ENCODE measurements at regions not wholly inside any gene's neighbourhood (a gene's known extent, or its start where the extent isn't known, plus 50 kb on each side); places are given as distances from the start of the nearest gene placed in this dataset.

- TF ChIP-seq POLR2A (IDR thresholded peaks at IDR 0.05) (no peak), CTCF (IDR thresholded peaks at IDR 0.05) (no peak)
Measured at GRCh38 chr2:129301431-129301913, 678.0 kb upstream of the RAB6C start.

Data from thyroid gland (tissue), 4 donors.